ENCODE measurements at regions not wholly inside any gene's neighbourhood (a gene's known extent, or its start where the extent isn't known, plus 50 kb on each side); places are given as distances from the start of the nearest gene placed in this dataset.

DNA sequence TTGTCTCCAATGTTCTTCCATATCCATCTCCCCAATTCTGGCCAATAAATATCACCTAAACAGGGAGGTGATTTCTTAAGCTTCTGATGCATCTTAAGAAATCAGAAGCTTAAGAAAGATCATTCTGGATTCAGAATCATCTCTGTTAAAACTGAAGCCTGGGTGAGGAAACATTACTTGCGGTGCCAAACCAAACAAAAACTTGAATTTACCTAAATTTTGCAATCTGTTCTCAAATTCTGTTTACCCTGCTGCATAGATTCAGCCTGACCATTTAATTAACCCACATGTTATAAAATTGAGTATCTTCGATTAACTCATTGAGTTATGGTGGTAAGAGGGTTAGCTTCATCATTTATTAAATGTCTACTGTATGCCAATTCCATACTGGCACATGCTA is 204.4 kb upstream of the ZNF385D start:
- DNase-seq = no peak
- Histone ChIP-seq H3K4ac (ENCODE audit: low read depth, low read length) (no peak overlapping the region), H3K18ac (ENCODE audit: insufficient read length, low read depth, low read length) (no peak overlapping the region), H3K27me3 (ENCODE audit: insufficient read depth, low read length) (no peaks in the 10 kb centered on the region), H3K14ac (ENCODE audit: insufficient read depth, low read length) (no peak overlapping the region), H2BK15ac (ENCODE audit: low read depth, low read length) (no peak overlapping the region), H2BK5ac (ENCODE audit: insufficient read length, low read length) (no peak overlapping the region), H3K56ac (ENCODE audit: insufficient read length, low read depth, low read length) (no peak overlapping the region), H3K79me1 (ENCODE audit: insufficient read depth, low read depth, low read length, poor library complexity, severe bottlenecking) (no peaks in the 10 kb centered on the region), H3K9me3 (ENCODE audit: control insufficient read depth, low read depth, low read length) (no peaks in the 10 kb centered on the region), H3K9ac (ENCODE audit: extremely low read depth, insufficient read length, low read length) (no peak overlapping the region), H3T11ph (ENCODE audit: low read length) (no peak overlapping the region), H2AFZ (ENCODE audit: low read length) (no peak overlapping the region), H2BK12ac (ENCODE audit: insufficient read length, low read depth, low read length) (no peak overlapping the region), H4K8ac (replicated peaks; ENCODE audit: insufficient read length, low read depth, low read length) (no peak overlapping the region), H3K23me2 (ENCODE audit: insufficient read length, low read depth, low read length, poor library complexity, severe bottlenecking) (no peaks in the 10 kb centered on the region), H4K91ac (ENCODE audit: insufficient read length, low read depth, low read length) (no peak overlapping the region), H3K27ac (ENCODE audit: insufficient read length, low read depth, low read length) (no peak overlapping the region), H3K4me2 (ENCODE audit: insufficient read depth, insufficient read length, low read length) (no peak overlapping the region), H3K4me1 (ENCODE audit: insufficient read depth, low read length) (no peaks in the 10 kb centered on the region), H3K23ac (ENCODE audit: insufficient read length, low read depth, low read length) (no peak overlapping the region), H2AK5ac (ENCODE audit: insufficient read length, low read length) (no peak overlapping the region), H2BK20ac (ENCODE audit: low read depth, low read length, poor library complexity, severe bottlenecking) (no peak overlapping the region), H2BK120ac (ENCODE audit: low read depth, low read length, poor library complexity, severe bottlenecking) (no peak overlapping the region), H4K5ac (ENCODE audit: insufficient read length, low read depth, low read length) (no peak overlapping the region), H3K79me2 (ENCODE audit: insufficient read depth, low read length) (no peaks in the 10 kb centered on the region), H4K20me1 (ENCODE audit: control insufficient read depth, insufficient read depth, insufficient read length) (no peaks in the 10 kb centered on the region)
- WGBS (ENCODE audit: extremely low coverage, insufficient read length, low lambda C conversion rate) = no CpG with 5 or more reads among the region's 2 CpGs
- H3K27ac Mint-ChIP-seq = no peak overlapping the region
- peaks cover 3 to 5% of the 10 kb centered on the region in 2 experiments; a peak in 1 of 4 replicates for H3K4me1 Mint-ChIP-seq
- H3K9me3 Mint-ChIP-seq = peaks cover 0 to 9% of the 10 kb centered on the region in 2 experiments; a peak in 3 of 5 replicates
- H3K36me3 Mint-ChIP-seq (ENCODE audit: insufficient read depth in 1 of 3, low read depth in 3 of 3) = peaks cover 0 to under 1% (median 0%) of the 10 kb centered on the region in 3 experiments; a peak in 1 of 7 replicates
- H3K4me3 Mint-ChIP-seq = no peak overlapping the region
- no peaks in the 10 kb centered on the region for H3K27me3 Mint-ChIP-seq (ENCODE audit: low read depth)
- TF ChIP-seq, protein P1, sequence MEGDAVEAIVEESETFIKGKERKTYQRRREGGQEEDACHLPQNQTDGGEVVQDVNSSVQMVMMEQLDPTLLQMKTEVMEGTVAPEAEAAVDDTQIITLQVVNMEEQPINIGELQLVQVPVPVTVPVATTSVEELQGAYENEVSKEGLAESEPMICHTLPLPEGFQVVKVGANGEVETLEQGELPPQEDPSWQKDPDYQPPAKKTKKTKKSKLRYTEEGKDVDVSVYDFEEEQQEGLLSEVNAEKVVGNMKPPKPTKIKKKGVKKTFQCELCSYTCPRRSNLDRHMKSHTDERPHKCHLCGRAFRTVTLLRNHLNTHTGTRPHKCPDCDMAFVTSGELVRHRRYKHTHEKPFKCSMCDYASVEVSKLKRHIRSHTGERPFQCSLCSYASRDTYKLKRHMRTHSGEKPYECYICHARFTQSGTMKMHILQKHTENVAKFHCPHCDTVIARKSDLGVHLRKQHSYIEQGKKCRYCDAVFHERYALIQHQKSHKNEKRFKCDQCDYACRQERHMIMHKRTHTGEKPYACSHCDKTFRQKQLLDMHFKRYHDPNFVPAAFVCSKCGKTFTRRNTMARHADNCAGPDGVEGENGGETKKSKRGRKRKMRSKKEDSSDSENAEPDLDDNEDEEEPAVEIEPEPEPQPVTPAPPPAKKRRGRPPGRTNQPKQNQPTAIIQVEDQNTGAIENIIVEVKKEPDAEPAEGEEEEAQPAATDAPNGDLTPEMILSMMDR (conservative IDR thresholded peaks at IDR 0.05) = no peak
